Right lobe of liver (tissue), 6 donors: ENCODE measurements at regions not wholly inside any gene's neighbourhood (a gene's known extent, or its start where the extent isn't known, plus 50 kb on each side); places are given as distances from the start of the nearest gene placed in this dataset.

ENCODE experiments used
- ATAC-seq, 4 donors: fragments of 200-7000 bp; cut with Tn5 transposase; one replicate each; pipeline ENCODE4 v1.9.1; 2020; ENCODE audit warnings: mild to moderate bottlenecking in 4 of 4, moderate library complexity in 4 of 4
- DNase-seq, 3 donors: peaks; one replicate each; pipeline ENCODE4 v3.0.0-alpha.2; 2020
- H3K27ac ChIP-seq, 3 donors: fragments of 200-600 bp; one replicate each; pipeline ENCODE4 v1.8.0; 2022
- H3K27me3 ChIP-seq, 2 donors: fragments of 200-600 bp; one replicate each; pipeline ENCODE4 v1.8.0; 2022
- H3K36me3 ChIP-seq, 4 donors: fragments of 200-600 bp; sonication (generic) in 1 of 4; one replicate each; pipeline versions ENCODE4 v1.5.1 to v1.8.0; 2017 to 2022; ENCODE audit warnings: control low read depth in 1 of 4
- H3K4me1 ChIP-seq, 4 donors: fragments of 200-600 bp; sonication (generic) in 1 of 4; one replicate each; pipeline versions ENCODE4 v1.5.1 to v1.8.0; 2017 to 2022; ENCODE audit warnings: control low read depth in 1 of 4
- H3K4me3 ChIP-seq, 3 donors: fragments of 200-600 bp; one replicate each; pipeline ENCODE4 v1.8.0; 2022
- H3K9me3 ChIP-seq, 4 donors: fragments of 200-600 bp; sonication (generic) in 1 of 4; one replicate each; pipeline versions ENCODE4 v1.5.1 to v1.8.0; 2017 to 2022; ENCODE audit warnings: control low read depth in 1 of 4
- CTCF ChIP-seq, 4 donors: fragments of 200-600 bp in 3 of 4; fragments of 450-650 bp in 1 of 4; IDR thresholded peaks; one replicate each; pipeline versions ENCODE4 v1.5.1 to v1.8.0; 2016 to 2022; ENCODE audit warnings: antibody characterized with exemption in 4 of 4, mild to moderate bottlenecking in 2 of 4
- POLR2A ChIP-seq: fragments of 450-650 bp; IDR thresholded peaks from one replicate; pipeline ENCODE4 v1.6.1; 2017; ENCODE audit warnings: antibody characterized with exemption, mild to moderate bottlenecking
- WGBS: methylation state at CpG from one replicate; pipeline ENCODE4 v1.1.6; 2018; ENCODE audit warnings: low coverage, low lambda C conversion rate; ENCODE audit not compliant: insufficient coverage; ENCODE audit errors: missing lambda C conversion rate; 5-methylcytosine and 5-hydroxymethylcytosine counted together
- intact Hi-C, 2 donors: fragments of 100-400 bp; cut with DNase I; formaldehyde crosslinking; loops; one replicate each; pipeline versions ENCODE4 v1.11.2 to v1.14.1; 2022
- donor health status: DM: no; HTN: yes; CAD: no.
- donor health status: DM: no; HTN: no; CAD: no.
- donor health status: DM: no; HTN: no; CAD: no.
- donor health status: DM: no; HTN: yes; CAD: no.
- donor health status: DM: no; HTN: yes; CAD: no.

- Histone ChIP-seq H3K36me3 (no peaks in the 10 kb centered on the region), H3K27me3 (no peaks in the 10 kb centered on the region), H3K9me3 (no peaks in the 10 kb centered on the region), H3K4me3 (no peak overlapping the region), H3K4me1 (no peaks in the 10 kb centered on the region), H3K27ac (no peak overlapping the region)
- no peak for TF ChIP-seq POLR2A
- no peak for TF ChIP-seq CTCF (IDR thresholded peaks at IDR 0.05)
- WGBS = 47% methylated on average over 8 of the region's 9 CpGs
- intact Hi-C loops = no loop called here
- DNase-seq (no peak), ATAC-seq (no peak)
Measured at GRCh38 chr16:48901712-48902374, 291.9 kb upstream of the N4BP1 start.

- WGBS = 56% methylated on average over 1 of the region's 1 CpG
- ATAC-seq (no peak), DNase-seq (no peak)
- H3K27ac ChIP-seq = no peak overlapping the region
- H3K9me3 ChIP-seq = no peaks in the 10 kb centered on the region
- no peaks in the 10 kb centered on the region for H3K36me3 ChIP-seq
- H3K27me3 ChIP-seq = no peaks in the 10 kb centered on the region
- H3K4me1 ChIP-seq = no peaks in the 10 kb centered on the region
- H3K4me3 ChIP-seq = no peak overlapping the region
- intact Hi-C loops = no loop called here
- no peak for TF ChIP-seq POLR2A
- no peak for TF ChIP-seq CTCF (IDR thresholded peaks at IDR 0.05)
Measured at GRCh38 chr16:48899500-48899899, 289.5 kb upstream of the N4BP1 start.

- ATAC-seq (no peak), DNase-seq (no peak)
- H3K4me3 ChIP-seq = no peak overlapping the region
- 35% methylated on average over 7 of the region's 8 CpGs for WGBS
- H3K36me3 ChIP-seq = no peaks in the 10 kb centered on the region
- H3K4me1 ChIP-seq = no peaks in the 10 kb centered on the region
- no peaks in the 10 kb centered on the region for H3K27me3 ChIP-seq
- intact Hi-C loops = no loop called here
- H3K27ac ChIP-seq = no peak overlapping the region
- TF ChIP-seq POLR2A = no peak
- no peak for TF ChIP-seq CTCF (IDR thresholded peaks at IDR 0.05)
- H3K9me3 ChIP-seq = no peaks in the 10 kb centered on the region
Measured at GRCh38 chr16:48897698-48898205, 287.8 kb upstream of the N4BP1 start.

- Histone ChIP-seq H3K4me1 (no peaks in the 10 kb centered on the region), H3K36me3 (no peaks in the 10 kb centered on the region), H3K27ac (no peak overlapping the region), H3K9me3 (no peaks in the 10 kb centered on the region), H3K27me3 (no peaks in the 10 kb centered on the region), H3K4me3 (no peak overlapping the region)
- DNase-seq = no peak
- no peak for TF ChIP-seq POLR2A
- TF ChIP-seq CTCF (IDR thresholded peaks at IDR 0.05) = no peak
- ATAC-seq = no peak
- intact Hi-C loops = no loop called here
- WGBS = 4% methylated on average over 2 of the region's 5 CpGs
Measured at GRCh38 chr16:48895142-48895541, 285.2 kb upstream of the N4BP1 start.

GRCh38 chr16:48892893-48893292, 282.9 kb upstream of the N4BP1 start:
- ATAC-seq = no peak
- Histone ChIP-seq H3K9me3 (no peaks in the 10 kb centered on the region), H3K27me3 (no peaks in the 10 kb centered on the region), H3K4me1 (no peaks in the 10 kb centered on the region), H3K36me3 (no peaks in the 10 kb centered on the region), H3K4me3 (no peak overlapping the region), H3K27ac (no peak overlapping the region)
- TF ChIP-seq POLR2A (no peak), CTCF (IDR thresholded peaks at IDR 0.05) (no peak)
- no peak for DNase-seq
- WGBS = 75% methylated on average over 2 of the region's 2 CpGs
- intact Hi-C loops = no loop called here
